Spleen (tissue), 11 donors: ENCODE measurements at regions not wholly inside any gene's neighbourhood (a gene's known extent, or its start where the extent isn't known, plus 50 kb on each side); places are given as distances from the start of the nearest gene placed in this dataset.

ENCODE experiments used
- DNase-seq: peaks from one replicate; pipeline ENCODE4 v3.0.0-alpha.2; 2020
- H3K27ac ChIP-seq, 8 donors: fragments of 200-600 bp; sonication (generic) in 7 of 8; 1 replicate in 4 of 8; 2 replicates in 4 of 8; pipeline versions ENCODE4 v1.5.0 to v1.8.0; 2016 to 2021; ENCODE audit warnings: inconsistent platforms in 4 of 8, mild to moderate bottlenecking in 4 of 8, moderate library complexity in 1 of 8
- H3K27me3 ChIP-seq, 7 donors: fragments of 200-600 bp; sonication (generic) in 6 of 7; replicated peaks in 1 of 7; 1 replicate in 4 of 7; 2 replicates in 3 of 7; pipeline versions ENCODE4 v1.5.0 to v1.8.0; 2016 to 2021; ENCODE audit warnings: inconsistent platforms in 3 of 7, mild to moderate bottlenecking in 1 of 7
- H3K36me3 ChIP-seq, 6 donors: fragments of 200-600 bp; sonication (generic) in 5 of 6; 1 replicate in 4 of 6; 2 replicates in 2 of 6; pipeline versions ENCODE4 v1.5.0 to v1.8.0; 2016 to 2021; ENCODE audit warnings: inconsistent platforms in 2 of 6
- H3K4me1 ChIP-seq, 6 donors: fragments of 200-600 bp; sonication (generic) in 5 of 6; 1 replicate in 3 of 6; 2 replicates in 3 of 6; pipeline versions ENCODE4 v1.5.0 to v1.8.0; 2016 to 2021; ENCODE audit warnings: inconsistent platforms in 3 of 6
- H3K4me3 ChIP-seq, 8 donors: fragments of 200-600 bp; sonication (generic) in 7 of 8; 1 replicate in 4 of 8; 2 replicates in 4 of 8; pipeline versions ENCODE4 v1.5.0 to v1.8.0; 2016 to 2021; ENCODE audit warnings: inconsistent platforms in 4 of 8, mild to moderate bottlenecking in 4 of 8, moderate library complexity in 2 of 8
- H3K9me3 ChIP-seq, 8 donors: fragments of 200-600 bp; sonication (generic) in 7 of 8; 1 replicate in 4 of 8; 2 replicates in 4 of 8; pipeline versions ENCODE4 v1.5.0 to v1.8.0; 2016 to 2021; ENCODE audit warnings: inconsistent platforms in 4 of 8
- POLR2A ChIP-seq, 3 donors: fragments of 450-650 bp; IDR thresholded peaks; one replicate each; pipeline ENCODE4 v1.5.1; 2017; ENCODE audit warnings: antibody characterized with exemption in 3 of 3, mild to moderate bottlenecking in 1 of 3
- POLR2AphosphoS5 ChIP-seq, 3 donors: sonication (generic); formaldehyde crosslinking; IDR thresholded peaks; one replicate each; pipeline ENCODE4 v1.5.1; 2017; ENCODE audit warnings: antibody characterized with exemption in 3 of 3
- WGBS, 5 donors: extraction: QIAGEN DNeasy Blood & Tissue Kit in 3 of 5; methylation state at CpG; one replicate each; pipeline versions ENCODE4 v1.1.5 to v1.1.7; 2013 to 2018; 5-methylcytosine and 5-hydroxymethylcytosine counted together
- intact Hi-C: fragments of 100-400 bp; cut with DNase I; formaldehyde crosslinking; loops from one replicate; pipeline ENCODE4 v1.15.0; 2023; ENCODE audit warnings: low total_unique reads
- TF ChIP-seq, protein P1 (sequence below), 11 experiments: fragments of 200-600 bp in 7 of 11; fragments of 450-650 bp in 4 of 11; sonication (generic) in 4 of 11; IDR thresholded peaks in 8 of 11; conservative IDR thresholded peaks in 3 of 11; 1 replicate in 7 of 11; 2 replicates in 4 of 11; pipeline versions ENCODE4 v1.4.0 to v1.8.0; 2016 to 2021; ENCODE audit warnings: antibody characterized with exemption in 11 of 11, inconsistent platforms in 4 of 11, mild to moderate bottlenecking in 1 of 11
- donor health status: healthy with polysubstance abuse.
- donor health status: DM: no; HTN: no; CAD: no; lungs with moderate emphysema.
- donor health status: DM: no; HTN: no; CAD: no.
- donor health status: Bipolar disorder and iron deficiency.
- donor health status: healthy.
- donor health status: DM: no; HTN: no; CAD: no.
- donor health status: DM: yes; HTN: yes; CAD: no.

- Histone ChIP-seq H3K4me3 (no peak overlapping the region), H3K9me3 (no peaks in the 10 kb centered on the region), H3K27ac (no peak overlapping the region), H3K36me3 (no peaks in the 10 kb centered on the region), H3K4me1 (no peaks in the 10 kb centered on the region), H3K27me3 (peaks cover 0 to 57% (median 0%) of the 10 kb centered on the region in 7 donors)
- 74 to 82% (median 80%) methylated on average over 6 of the region's 6 CpGs for WGBS, 5 donors
- TF ChIP-seq, protein P1, sequence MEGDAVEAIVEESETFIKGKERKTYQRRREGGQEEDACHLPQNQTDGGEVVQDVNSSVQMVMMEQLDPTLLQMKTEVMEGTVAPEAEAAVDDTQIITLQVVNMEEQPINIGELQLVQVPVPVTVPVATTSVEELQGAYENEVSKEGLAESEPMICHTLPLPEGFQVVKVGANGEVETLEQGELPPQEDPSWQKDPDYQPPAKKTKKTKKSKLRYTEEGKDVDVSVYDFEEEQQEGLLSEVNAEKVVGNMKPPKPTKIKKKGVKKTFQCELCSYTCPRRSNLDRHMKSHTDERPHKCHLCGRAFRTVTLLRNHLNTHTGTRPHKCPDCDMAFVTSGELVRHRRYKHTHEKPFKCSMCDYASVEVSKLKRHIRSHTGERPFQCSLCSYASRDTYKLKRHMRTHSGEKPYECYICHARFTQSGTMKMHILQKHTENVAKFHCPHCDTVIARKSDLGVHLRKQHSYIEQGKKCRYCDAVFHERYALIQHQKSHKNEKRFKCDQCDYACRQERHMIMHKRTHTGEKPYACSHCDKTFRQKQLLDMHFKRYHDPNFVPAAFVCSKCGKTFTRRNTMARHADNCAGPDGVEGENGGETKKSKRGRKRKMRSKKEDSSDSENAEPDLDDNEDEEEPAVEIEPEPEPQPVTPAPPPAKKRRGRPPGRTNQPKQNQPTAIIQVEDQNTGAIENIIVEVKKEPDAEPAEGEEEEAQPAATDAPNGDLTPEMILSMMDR (IDR thresholded peaks at IDR 0.05 in 8 of 11, conservative IDR thresholded peaks at IDR 0.05 in 3 of 11) = no peak
- TF ChIP-seq POLR2AphosphoS5 (IDR thresholded peaks at IDR 0.05) (no peak), POLR2A (IDR thresholded peaks at IDR 0.05) (no peak)
- no peak for DNase-seq
- intact Hi-C loops = no loop called here
Measured at GRCh38 chr1:14184454-14184853, 414.0 kb upstream of the KAZN start.

DNA sequence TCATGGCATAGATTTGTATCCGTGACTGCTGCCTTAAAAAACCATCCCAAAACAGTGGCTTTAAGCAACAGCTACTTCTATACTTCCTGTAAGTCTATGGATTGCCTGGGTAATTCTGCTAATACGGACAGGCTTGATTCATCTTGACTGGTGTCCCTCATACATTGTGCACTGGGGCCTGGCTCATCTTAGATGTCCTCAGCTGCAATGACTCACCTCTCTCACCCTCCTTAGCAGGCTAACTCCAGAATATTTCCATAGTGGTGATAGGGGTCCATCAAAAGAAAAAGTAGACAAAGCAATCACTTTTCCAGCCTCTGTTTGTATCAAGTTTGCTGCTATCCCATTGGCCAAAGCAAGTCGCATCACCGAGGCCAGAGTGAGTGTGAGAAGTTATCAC lies 409.1 kb upstream of the KAZN start:
- TF ChIP-seq POLR2A (IDR thresholded peaks at IDR 0.05) = no peak
- TF ChIP-seq, protein P1 (IDR thresholded peaks at IDR 0.05 in 8 of 11, conservative IDR thresholded peaks at IDR 0.05 in 3 of 11) = no peak
- no peak for TF ChIP-seq POLR2AphosphoS5 (IDR thresholded peaks at IDR 0.05)
- Histone ChIP-seq H3K4me3 (no peak overlapping the region), H3K9me3 (peaks cover 0 to 8% (median 0%) of the 10 kb centered on the region in 8 donors), H3K27ac (no peak overlapping the region), H3K36me3 (no peaks in the 10 kb centered on the region), H3K4me1 (no peaks in the 10 kb centered on the region), H3K27me3 (peaks cover 0 to 26% (median 0%) of the 10 kb centered on the region in 7 donors)
- intact Hi-C loops = no loop called here
- no peak for DNase-seq
- 79 to 90% (median 83%) methylated on average over 4 of the region's 4 CpGs for WGBS, 5 donors

DNA sequence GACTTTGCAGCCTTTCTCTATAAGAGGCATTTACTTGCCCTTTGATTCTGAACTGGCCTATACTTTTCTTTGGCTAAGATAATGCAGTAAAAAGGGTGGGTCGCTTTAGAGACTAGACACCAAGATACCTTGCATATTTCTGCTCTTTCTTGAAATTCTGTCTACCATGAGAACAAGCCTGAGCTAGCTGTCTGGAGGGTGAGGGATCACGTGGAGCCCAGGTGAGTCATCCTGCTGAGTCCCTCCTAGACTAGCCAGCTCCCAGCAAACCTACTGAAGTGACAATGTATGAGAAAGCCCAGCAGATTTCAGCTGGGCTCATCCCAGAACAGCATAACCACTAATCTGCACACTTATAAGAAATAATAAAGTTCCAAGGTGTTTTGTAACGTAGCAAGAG lies 408.0 kb upstream of the KAZN start:
- no peak overlapping the region for H3K4me3 ChIP-seq
- H3K4me1 ChIP-seq = no peaks in the 10 kb centered on the region
- H3K27ac ChIP-seq = no peak overlapping the region
- peaks cover 0 to 8% (median 0%) of the 10 kb centered on the region in 8 donors for H3K9me3 ChIP-seq
- TF ChIP-seq POLR2AphosphoS5 (IDR thresholded peaks at IDR 0.05) (no peak), POLR2A (IDR thresholded peaks at IDR 0.05) (no peak)
- TF ChIP-seq, protein P1 (IDR thresholded peaks at IDR 0.05 in 8 of 11, conservative IDR thresholded peaks at IDR 0.05 in 3 of 11) = no peak
- intact Hi-C loops = no loop called here
- DNase-seq = no peak
- 63 to 74% (median 66%) methylated on average over 3 of the region's 3 CpGs for WGBS, 5 donors
- H3K27me3 ChIP-seq = peaks cover 0 to 34% (median 0%) of the 10 kb centered on the region in 7 donors
- H3K36me3 ChIP-seq = no peaks in the 10 kb centered on the region

- H3K27ac ChIP-seq = no peak overlapping the region
- TF ChIP-seq POLR2A (IDR thresholded peaks at IDR 0.05) (no peak), POLR2AphosphoS5 (IDR thresholded peaks at IDR 0.05) (no peak)
- TF ChIP-seq, protein P1 (IDR thresholded peaks at IDR 0.05 in 8 of 11, conservative IDR thresholded peaks at IDR 0.05 in 3 of 11) = no peak
- no peak for DNase-seq
- H3K9me3 ChIP-seq = peaks cover 0 to 8% (median 0%) of the 10 kb centered on the region in 8 donors
- H3K4me1 ChIP-seq = no peaks in the 10 kb centered on the region
- WGBS, 5 donors = 75 to 83% (median 76%) methylated on average over 3 of the region's 3 CpGs
- H3K36me3 ChIP-seq = no peaks in the 10 kb centered on the region
- peaks cover 0 to 27% (median 0%) of the 10 kb centered on the region in 7 donors for H3K27me3 ChIP-seq
- intact Hi-C loops = no loop called here
- H3K4me3 ChIP-seq = no peak overlapping the region
Measured at GRCh38 chr1:14194511-14194910, 404.0 kb upstream of the KAZN start.
